Natural killer cell (primary cell): ENCODE measurements at regions not wholly inside any gene's neighbourhood (a gene's known extent, or its start where the extent isn't known, plus 50 kb on each side); places are given as distances from the start of the nearest gene placed in this dataset.

ENCODE experiments used
- ATAC-seq, 3 donors: fragments of 150-1000 bp in 2 of 3; fragments of 200-7000 bp in 1 of 3; cut with Tn5 transposase; 1 replicate in 1 of 3; 2 replicates in 2 of 3; pipeline ENCODE4 v1.10.0; 2021; ENCODE audit warnings: mild to moderate bottlenecking in 2 of 3, moderate library complexity in 2 of 3
- DNase-seq, 2 donors: peaks; one replicate each; pipeline versions ENCODE4 v3.0.0 to v3.0.0-alpha.2; 2013 to 2021; ENCODE audit warnings: mixed read lengths in 1 of 2
- H3K27ac ChIP-seq: one replicate; pipeline ENCODE4 v1.5.1; 2013; ENCODE audit warnings: mild to moderate bottlenecking, low read length
- H3K27me3 ChIP-seq: one replicate; pipeline ENCODE4 v1.6.1; 2013; ENCODE audit warnings: low read length; ENCODE audit not compliant: control insufficient read depth, insufficient read depth
- H3K36me3 ChIP-seq: one replicate; pipeline ENCODE4 v1.6.1; 2013; ENCODE audit warnings: low read length; ENCODE audit not compliant: control insufficient read depth, insufficient read depth
- H3K4me1 ChIP-seq: one replicate; pipeline ENCODE4 v1.6.1; 2013; ENCODE audit warnings: low read length; ENCODE audit not compliant: control insufficient read depth, insufficient read depth
- H3K4me3 ChIP-seq: one replicate; pipeline ENCODE4 v1.5.1; 2013; ENCODE audit warnings: low read length
- H3K9me3 ChIP-seq: one replicate; pipeline ENCODE4 v1.6.1; 2013; ENCODE audit warnings: low read length; ENCODE audit not compliant: control insufficient read depth, insufficient read depth
- H3K27ac Mint-ChIP-seq, 2 donors: one replicate each; pipeline ENCODE4 v1.8.0; 2022; ENCODE audit warnings: mild to moderate bottlenecking in 2 of 2, mixed read lengths in 2 of 2, moderate library complexity in 1 of 2
- H3K27me3 Mint-ChIP-seq, 2 donors: one replicate each; pipeline ENCODE4 v1.8.0; 2022; ENCODE audit warnings: low read depth in 2 of 2, mixed read lengths in 2 of 2
- H3K36me3 Mint-ChIP-seq: one replicate; pipeline ENCODE4 v1.8.0; 2022; ENCODE audit warnings: mixed read lengths
- H3K4me1 Mint-ChIP-seq, 2 donors: one replicate each; pipeline ENCODE4 v1.8.0; 2022; ENCODE audit warnings: mixed read lengths in 2 of 2
- H3K4me3 Mint-ChIP-seq: one replicate; pipeline ENCODE4 v1.8.0; 2022; ENCODE audit warnings: mild to moderate bottlenecking, moderate library complexity, mixed read lengths
- H3K9me3 Mint-ChIP-seq, 2 donors: one replicate each; pipeline ENCODE4 v1.8.0; 2022; ENCODE audit warnings: mixed read lengths in 2 of 2
- CTCF ChIP-seq: fragments of 200-600 bp; IDR thresholded peaks from one replicate; pipeline ENCODE4 v1.8.0; 2022; ENCODE audit warnings: antibody characterized with exemption
- WGBS: methylation state at CpG from one replicate; pipeline ENCODE4 v1.1.7; 2013; ENCODE audit warnings: missing lambda C conversion rate; ENCODE audit not compliant: insufficient coverage; 5-methylcytosine and 5-hydroxymethylcytosine counted together
- intact Hi-C: fragments of 100-400 bp; cut with micrococcal nuclease; formaldehyde crosslinking; loops from one replicate; pipeline ENCODE4 v1.14.2; 2022

GRCh38 chr12:70049596-70050360 lies 193.5 kb upstream of the CNOT2 start:
- H3K36me3 ChIP-seq = no peaks in the 10 kb centered on the region
- intact Hi-C loops = loop anchor here (1.0 to 5.0 kb wide), 3 partner anchors 17 to 318 kb away; partner anchors contain the start of genes CNOT2 and KCNMB4
- H3K27me3 ChIP-seq = peaks cover 2% of the 10 kb centered on the region
- H3K27ac Mint-ChIP-seq = peak overlapping the region; percentile 82 to 87
- H3K9me3 ChIP-seq = no peaks in the 10 kb centered on the region
- peaks cover 60 to 61% of the 10 kb centered on the region in 2 donors for H3K4me1 Mint-ChIP-seq
- ATAC-seq (peak; percentile 91 to 98 (median 97)), DNase-seq (peak; percentile 69 to 71)
- no peak overlapping the region for H3K4me3 ChIP-seq
- H3K4me1 ChIP-seq = peaks cover 14% of the 10 kb centered on the region
- peaks cover 7% of the 10 kb centered on the region for H3K36me3 Mint-ChIP-seq
- no peaks in the 10 kb centered on the region for H3K9me3 Mint-ChIP-seq
- H3K4me3 Mint-ChIP-seq = peak overlapping the region; percentile 70
- H3K27ac ChIP-seq = peak overlapping the region; percentile 47
- 36% methylated on average over 3 of the region's 5 CpGs for WGBS
- H3K27me3 Mint-ChIP-seq = peaks cover 24 to 30% of the 10 kb centered on the region in 2 donors
- TF ChIP-seq CTCF = no peak

- H3K27me3 ChIP-seq = peaks cover 3% of the 10 kb centered on the region
- peaks cover 22 to 40% of the 10 kb centered on the region in 2 donors for H3K27me3 Mint-ChIP-seq
- H3K36me3 ChIP-seq = no peaks in the 10 kb centered on the region
- H3K9me3 ChIP-seq = no peaks in the 10 kb centered on the region
- no peak for ATAC-seq
- intact Hi-C loops = loop anchor here (5.0 kb wide), 1 partner anchor 315 kb away; the partner anchor contains the start of gene KCNMB4
- H3K4me3 ChIP-seq = no peak overlapping the region
- peak overlapping the region; percentile 2 to 67 for H3K27ac Mint-ChIP-seq
- no peaks in the 10 kb centered on the region for H3K9me3 Mint-ChIP-seq
- DNase-seq = no peak
- H3K4me1 Mint-ChIP-seq = peaks cover 50 to 57% of the 10 kb centered on the region in 2 donors
- peaks cover 14% of the 10 kb centered on the region for H3K4me1 ChIP-seq
- TF ChIP-seq CTCF = no peak
- WGBS = 100% methylated on average over 1 of the region's 1 CpG
- H3K27ac ChIP-seq = no peak overlapping the region
- H3K36me3 Mint-ChIP-seq = peaks cover 7% of the 10 kb centered on the region
- peak overlapping the region; percentile 43 for H3K4me3 Mint-ChIP-seq
These were observed 190.8 kb upstream of the CNOT2 start for GRCh38 chr12:70052476-70052875.

- H3K27ac Mint-ChIP-seq = peak overlapping the region; percentile 2 to 67
- DNase-seq (no peak), ATAC-seq (peak in 1 of 3 donors; percentile 8)
- intact Hi-C loops = loop anchor here (5.0 kb wide), 1 partner anchor 314 kb away; the partner anchor contains the start of gene KCNMB4
- no peak overlapping the region for H3K27ac ChIP-seq
- H3K4me1 ChIP-seq = peaks cover 14% of the 10 kb centered on the region
- TF ChIP-seq CTCF = no peak
- no peaks in the 10 kb centered on the region for H3K36me3 ChIP-seq
- peaks cover 7% of the 10 kb centered on the region for H3K36me3 Mint-ChIP-seq
- H3K27me3 Mint-ChIP-seq = peaks cover 23 to 40% of the 10 kb centered on the region in 2 donors
- peaks cover 3% of the 10 kb centered on the region for H3K27me3 ChIP-seq
- H3K9me3 ChIP-seq = no peaks in the 10 kb centered on the region
- peak overlapping the region; percentile 43 for H3K4me3 Mint-ChIP-seq
- WGBS = 68% methylated on average over 4 of the region's 4 CpGs
- H3K4me3 ChIP-seq = no peak overlapping the region
- no peaks in the 10 kb centered on the region for H3K9me3 Mint-ChIP-seq
- peaks cover 50 to 57% of the 10 kb centered on the region in 2 donors for H3K4me1 Mint-ChIP-seq
These were observed 190.2 kb upstream of the CNOT2 start for GRCh38 chr12:70052931-70053497.
